SK-N-DZ (cell line): ENCODE measurements at regions not wholly inside any gene's neighbourhood (a gene's known extent, or its start where the extent isn't known, plus 50 kb on each side); places are given as distances from the start of the nearest gene placed in this dataset.

Experiments
- DNase-seq: peaks from one replicate; pipeline ENCODE4 v3.0.0-alpha.2; 2015; ENCODE audit warnings: low spot score

GRCh38 chr13:99027661-99028425, 50.0 kb upstream of the DOCK9 start:
- DNase-seq = no peak

- no peak for DNase-seq
Observed at GRCh38 chr13:99028890-99029289, 51.0 kb upstream of the DOCK9 start.

GRCh38 chr13:99029576-99029975, 51.7 kb upstream of the DOCK9 start:
- no peak for DNase-seq

- DNase-seq = no peak
Observed at GRCh38 chr13:99030326-99030725, 52.5 kb upstream of the DOCK9 start.

- no peak for DNase-seq
Observed at GRCh38 chr13:99031832-99032231, 54.0 kb upstream of the DOCK9 start.

- DNase-seq = no peak
Observed at GRCh38 chr13:99033814-99034213, 56.0 kb upstream of the DOCK9 start.

GRCh38 chr13:99034333-99035085, 56.6 kb upstream of the DOCK9 start:
- no peak for DNase-seq

- no peak for DNase-seq
Observed at GRCh38 chr13:99035715-99036114, 57.9 kb upstream of the DOCK9 start.

- DNase-seq = no peak
Observed at GRCh38 chr13:99037756-99038155, 59.9 kb upstream of the DOCK9 start.

GRCh38 chr13:99039718-99040280, 61.9 kb upstream of the DOCK9 start:
- no peak for DNase-seq

- no peak for DNase-seq
Observed at GRCh38 chr13:99040536-99041131, 62.8 kb upstream of the DOCK9 start.

- DNase-seq = no peak
Observed at GRCh38 chr13:99041337-99041736, 63.5 kb upstream of the DOCK9 start.

- DNase-seq = no peak
Observed at GRCh38 chr13:99041788-99042187, 63.9 kb upstream of the DOCK9 start.

GRCh38 chr13:99042521-99043250, 64.8 kb upstream of the DOCK9 start:
- DNase-seq = no peak

- no peak for DNase-seq
Observed at GRCh38 chr13:99043831-99044231, 66.0 kb upstream of the DOCK9 start.

GRCh38 chr13:99044764-99045163, 66.9 kb upstream of the DOCK9 start:
- DNase-seq = no peak

- no peak for DNase-seq
Observed at GRCh38 chr13:99045396-99045795, 67.5 kb upstream of the DOCK9 start.

- DNase-seq = no peak
Observed at GRCh38 chr13:99046851-99047250, 69.0 kb upstream of the DOCK9 start.

- DNase-seq = no peak
Observed at GRCh38 chr13:99050983-99051488, 73.2 kb upstream of the DOCK9 start.

GRCh38 chr13:99051768-99052455, 74.0 kb upstream of the DOCK9 start:
- no peak for DNase-seq
